Mesendoderm (in vitro differentiated cells): ENCODE measurements at regions not wholly inside any gene's neighbourhood (a gene's known extent, or its start where the extent isn't known, plus 50 kb on each side); places are given as distances from the start of the nearest gene placed in this dataset.

Experiments
- DNase-seq: peaks from one replicate; pipeline ENCODE4 v3.0.0; 2013
- H2AK5ac ChIP-seq: 2 replicates; pipeline ENCODE4 v1.6.1; 2013; ENCODE audit warnings: low read length, inconsistent platforms
- H2BK120ac ChIP-seq: 2 replicates; pipeline ENCODE4 v1.6.1; 2013; ENCODE audit warnings: low read depth, mild to moderate bottlenecking, low read length, moderate library complexity, mixed read lengths
- H2BK15ac ChIP-seq: replicated peaks from 2 replicates; pipeline ENCODE4 v1.6.1; 2013; ENCODE audit warnings: low read depth, mild to moderate bottlenecking, moderate library complexity
- H2BK5ac ChIP-seq: 2 replicates; pipeline ENCODE4 v1.6.1; 2013; ENCODE audit warnings: low read length, inconsistent platforms
- H3K18ac ChIP-seq: 2 replicates; pipeline ENCODE4 v1.6.1; 2013; ENCODE audit warnings: mild to moderate bottlenecking, low read length, mixed read lengths
- H3K23ac ChIP-seq: one replicate; pipeline ENCODE4 v1.6.1; 2013; ENCODE audit warnings: low read length
- H3K27ac ChIP-seq: 2 replicates; pipeline ENCODE4 v1.5.1; 2013; ENCODE audit warnings: low read depth, mild to moderate bottlenecking, inconsistent platforms, low read length, moderate library complexity
- H3K27me3 ChIP-seq: 2 replicates; pipeline ENCODE4 v1.6.1; 2013; ENCODE audit warnings: low read length, control low read depth, mild to moderate bottlenecking, inconsistent platforms; ENCODE audit not compliant: insufficient read depth, poor library complexity
- H3K36me3 ChIP-seq: 2 replicates; pipeline ENCODE4 v1.6.1; 2013; ENCODE audit warnings: low read length, inconsistent platforms; ENCODE audit not compliant: control insufficient read depth, insufficient read depth
- H3K4ac ChIP-seq: one replicate; pipeline ENCODE4 v1.6.1; 2013; ENCODE audit warnings: low read depth, mild to moderate bottlenecking, low read length, moderate library complexity
- H3K4me1 ChIP-seq: 2 replicates; pipeline ENCODE4 v1.6.1; 2013; ENCODE audit warnings: low read depth, low read length, inconsistent platforms; ENCODE audit not compliant: control insufficient read depth
- H3K4me2 ChIP-seq: 2 replicates; pipeline ENCODE4 v1.6.1; 2013; ENCODE audit warnings: low read length
- H3K4me3 ChIP-seq: 2 replicates; pipeline ENCODE4 v1.5.1; 2013; ENCODE audit warnings: mild to moderate bottlenecking, low read length
- H3K56ac ChIP-seq: one replicate; pipeline ENCODE4 v1.6.1; 2013; ENCODE audit warnings: low read length
- H3K79me1 ChIP-seq: 2 replicates; pipeline ENCODE4 v1.6.1; 2013; ENCODE audit warnings: low read length, inconsistent platforms
- H3K79me2 ChIP-seq: 2 replicates; pipeline ENCODE4 v1.6.1; 2013; ENCODE audit warnings: mild to moderate bottlenecking, low read length; ENCODE audit not compliant: control insufficient read depth, insufficient read depth
- H3K9ac ChIP-seq: 2 replicates; pipeline ENCODE4 v1.6.1; 2013; ENCODE audit warnings: low read length, inconsistent platforms
- H4K5ac ChIP-seq: one replicate; pipeline ENCODE4 v1.6.1; 2013; ENCODE audit warnings: low read length
- H4K8ac ChIP-seq: one replicate; pipeline ENCODE4 v1.6.1; 2013; ENCODE audit warnings: low read depth, mild to moderate bottlenecking, control low read depth, low read length, moderate library complexity
- WGBS: extraction: QIAGEN DNeasy Blood & Tissue Kit; methylation state at CpG from one replicate; pipeline ENCODE4 v1.1.7; 2013; ENCODE audit warnings: low lambda C conversion rate, missing lambda C conversion rate; ENCODE audit not compliant: insufficient coverage; ENCODE audit errors: extremely low coverage; 5-methylcytosine and 5-hydroxymethylcytosine counted together

- no peak overlapping the region for H3K4ac ChIP-seq
- no peak overlapping the region for H2BK5ac ChIP-seq
- no peak overlapping the region for H4K8ac ChIP-seq
- H3K27ac ChIP-seq = no peak overlapping the region
- no peak overlapping the region for H2BK15ac ChIP-seq
- no peaks in the 10 kb centered on the region for H3K79me1 ChIP-seq
- no peak overlapping the region for H3K4me3 ChIP-seq
- DNase-seq = no peak
- H3K36me3 ChIP-seq = no peaks in the 10 kb centered on the region
- no peak overlapping the region for H3K23ac ChIP-seq
- H3K4me2 ChIP-seq = no peak overlapping the region
- H3K56ac ChIP-seq = no peak overlapping the region
- no peak overlapping the region for H3K9ac ChIP-seq
- no peak overlapping the region for H3K18ac ChIP-seq
- peaks cover 7% of the 10 kb centered on the region for H3K4me1 ChIP-seq
- no peak overlapping the region for H2AK5ac ChIP-seq
- H2BK120ac ChIP-seq = no peak overlapping the region
- WGBS = no CpG with 5 or more reads among the region's 3 CpGs
- H3K27me3 ChIP-seq = no peaks in the 10 kb centered on the region
- H4K5ac ChIP-seq = no peak overlapping the region
- no peaks in the 10 kb centered on the region for H3K79me2 ChIP-seq
These were observed 273.6 kb downstream of the SRBD1 start for GRCh38 chr2:45337481-45337880.

- Histone ChIP-seq H3K79me1 (no peaks in the 10 kb centered on the region), H3K36me3 (no peaks in the 10 kb centered on the region), H3K4me2 (no peak overlapping the region), H2BK120ac (no peak overlapping the region), H3K4me1 (peaks cover 9% of the 10 kb centered on the region), H3K4ac (no peak overlapping the region), H3K27me3 (no peaks in the 10 kb centered on the region), H3K23ac (no peak overlapping the region), H3K9ac (no peak overlapping the region), H2BK5ac (no peak overlapping the region), H2BK15ac (no peak overlapping the region), H3K27ac (no peak overlapping the region), H3K79me2 (no peaks in the 10 kb centered on the region), H4K5ac (no peak overlapping the region), H3K18ac (no peak overlapping the region), H3K56ac (no peak overlapping the region), H4K8ac (no peak overlapping the region), H3K4me3 (no peak overlapping the region), H2AK5ac (no peak overlapping the region)
- no CpG with 5 or more reads among the region's 17 CpGs for WGBS
- no peak for DNase-seq
These were observed 276.9 kb downstream of the SRBD1 start for GRCh38 chr2:45334205-45334604.

GRCh38 chr2:45332567-45332966, 278.5 kb downstream of the SRBD1 start:
- no peak overlapping the region for H4K8ac ChIP-seq
- H3K4me2 ChIP-seq = no peak overlapping the region
- no peak overlapping the region for H3K9ac ChIP-seq
- H3K79me2 ChIP-seq = no peaks in the 10 kb centered on the region
- peak; percentile 88 for DNase-seq
- no peak overlapping the region for H3K23ac ChIP-seq
- no peak overlapping the region for H2BK120ac ChIP-seq
- WGBS = no CpG with 5 or more reads among the region's 1 CpG
- H2BK15ac ChIP-seq = no peak overlapping the region
- H3K56ac ChIP-seq = no peak overlapping the region
- H3K4me3 ChIP-seq = no peak overlapping the region
- peaks cover 11% of the 10 kb centered on the region for H3K4me1 ChIP-seq
- no peak overlapping the region for H3K27ac ChIP-seq
- no peaks in the 10 kb centered on the region for H3K27me3 ChIP-seq
- H3K4ac ChIP-seq = no peak overlapping the region
- H2BK5ac ChIP-seq = no peak overlapping the region
- no peak overlapping the region for H4K5ac ChIP-seq
- H2AK5ac ChIP-seq = no peak overlapping the region
- H3K79me1 ChIP-seq = no peaks in the 10 kb centered on the region
- H3K36me3 ChIP-seq = no peaks in the 10 kb centered on the region
- H3K18ac ChIP-seq = no peak overlapping the region

GRCh38 chr2:45332094-45332493, 279.0 kb downstream of the SRBD1 start:
- Histone ChIP-seq H3K23ac (no peak overlapping the region), H3K4me1 (peaks cover 11% of the 10 kb centered on the region), H3K27me3 (no peaks in the 10 kb centered on the region), H3K79me2 (no peaks in the 10 kb centered on the region), H3K36me3 (no peaks in the 10 kb centered on the region), H2AK5ac (no peak overlapping the region), H3K79me1 (no peaks in the 10 kb centered on the region), H4K5ac (no peak overlapping the region), H2BK120ac (no peak overlapping the region), H3K4ac (no peak overlapping the region), H3K27ac (no peak overlapping the region), H2BK5ac (no peak overlapping the region), H3K4me2 (no peak overlapping the region), H3K4me3 (no peak overlapping the region), H4K8ac (no peak overlapping the region), H3K9ac (no peak overlapping the region), H3K18ac (no peak overlapping the region), H2BK15ac (no peak overlapping the region), H3K56ac (no peak overlapping the region)
- DNase-seq = peak; percentile 4

- Histone ChIP-seq H3K23ac (no peak overlapping the region), H3K27me3 (no peaks in the 10 kb centered on the region), H3K4me2 (no peak overlapping the region), H3K27ac (no peak overlapping the region), H4K8ac (no peak overlapping the region), H2AK5ac (no peak overlapping the region), H4K5ac (no peak overlapping the region), H3K56ac (no peak overlapping the region), H3K36me3 (no peaks in the 10 kb centered on the region), H2BK5ac (no peak overlapping the region), H2BK15ac (no peak overlapping the region), H3K9ac (no peak overlapping the region), H3K4me1 (peaks cover 11% of the 10 kb centered on the region), H3K4ac (no peak overlapping the region), H3K79me2 (no peaks in the 10 kb centered on the region), H3K79me1 (no peaks in the 10 kb centered on the region), H3K4me3 (no peak overlapping the region), H2BK120ac (no peak overlapping the region), H3K18ac (no peak overlapping the region)
- no CpG with 5 or more reads among the region's 7 CpGs for WGBS
- DNase-seq = no peak
These were observed 279.7 kb downstream of the SRBD1 start for GRCh38 chr2:45331410-45331786.

- no peak overlapping the region for H2BK15ac ChIP-seq
- peaks cover 11% of the 10 kb centered on the region for H3K4me1 ChIP-seq
- no peaks in the 10 kb centered on the region for H3K36me3 ChIP-seq
- H3K4me3 ChIP-seq = no peak overlapping the region
- H2AK5ac ChIP-seq = no peak overlapping the region
- no peaks in the 10 kb centered on the region for H3K79me2 ChIP-seq
- H4K5ac ChIP-seq = no peak overlapping the region
- no peak overlapping the region for H3K56ac ChIP-seq
- H3K9ac ChIP-seq = no peak overlapping the region
- H3K27ac ChIP-seq = no peak overlapping the region
- no CpG with 5 or more reads among the region's 8 CpGs for WGBS
- H2BK5ac ChIP-seq = no peak overlapping the region
- no peak overlapping the region for H3K4ac ChIP-seq
- H3K27me3 ChIP-seq = no peaks in the 10 kb centered on the region
- no peak overlapping the region for H3K23ac ChIP-seq
- H3K18ac ChIP-seq = no peak overlapping the region
- H3K4me2 ChIP-seq = no peak overlapping the region
- DNase-seq = no peak
- no peak overlapping the region for H4K8ac ChIP-seq
- no peak overlapping the region for H2BK120ac ChIP-seq
- no peaks in the 10 kb centered on the region for H3K79me1 ChIP-seq
These were observed 280.2 kb downstream of the SRBD1 start for GRCh38 chr2:45330637-45331409.
